SW 1271 (cell line): ENCODE measurements at regions not wholly inside any gene's neighbourhood (a gene's known extent, or its start where the extent isn't known, plus 50 kb on each side); places are given as distances from the start of the nearest gene placed in this dataset.
"Not testable (repeated sequence)": the region's sequence is repeated elsewhere in the genome, so short reads cannot be mapped to it uniquely, and the experiment has no call there.

Source experiments
- DNase-seq, 2 experiments: peaks; one replicate each; lab custom pipeline; 2025; lab: John Stamatoyannopoulos, UW

- DNase-seq: no peak
Measured at GRCh38 chr2:231644426-231644825, 51.8 kb downstream of the TEX44 start.

GRCh38 chr2:231646476-231646875, 53.8 kb downstream of the TEX44 start:
- DNase-seq: no peak

- DNase-seq: peak in 1 of 2 experiments; percentile 62
Measured at GRCh38 chr2:231648579-231649174, 56.0 kb downstream of the TEX44 start.

GRCh38 chr2:231651561-231651960, 56.8 kb upstream of the PTMA start:
- not testable (repeated sequence) for DNase-seq

GRCh38 chr2:231655488-231655887, 52.8 kb upstream of the PTMA start:
- DNase-seq: no peak

GRCh38 chr2:231655894-231656293, 52.4 kb upstream of the PTMA start:
- no peak for DNase-seq
